ENCODE measurements at regions not wholly inside any gene's neighbourhood (a gene's known extent, or its start where the extent isn't known, plus 50 kb on each side); places are given as distances from the start of the nearest gene placed in this dataset.

DNA sequence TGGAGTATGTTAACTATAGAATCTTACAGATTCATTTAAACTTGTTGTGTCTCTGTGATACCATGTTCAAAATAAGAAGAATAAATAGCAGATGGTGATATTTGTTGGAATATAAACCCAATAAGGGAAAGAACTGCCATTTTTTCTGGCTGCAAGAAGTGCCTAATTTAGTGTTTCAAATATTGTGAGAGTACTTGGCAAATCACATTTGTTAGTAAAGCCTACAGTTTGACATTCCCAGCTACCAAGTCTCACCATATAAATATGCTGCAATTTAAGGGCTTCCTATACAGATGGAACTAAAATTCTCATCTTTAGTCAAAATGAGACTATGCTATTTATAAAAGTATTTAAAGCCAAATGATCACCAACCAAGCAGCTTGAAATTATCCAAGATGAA is 96.0 kb upstream of the WDFY3 start:
- Mint-ChIP-seq H3K9me3 (peaks cover 0 to 7% (median 0%) of the 10 kb centered on the region in 11 donors), H3K36me3 (no peaks in the 10 kb centered on the region), H3K27me3 (peaks cover 0 to 5% (median 4%) of the 10 kb centered on the region in 5 donors), H3K4me1 (no peaks in the 10 kb centered on the region), H3K27ac (no peak overlapping the region), H3K4me3 (no peak overlapping the region)
- DNase-seq (no peak), ATAC-seq (no peak)
- POLR2A ChIA-PET, result no interaction called here
- Histone ChIP-seq H3K4me1 (ENCODE audit: control insufficient read depth in 2 of 2, insufficient read depth in 2 of 2, low read length in 2 of 2) (no peaks in the 10 kb centered on the region), H3K9me3 (ENCODE audit: control insufficient read depth in 2 of 3, low read length in 3 of 3) (no peaks in the 10 kb centered on the region), H3K36me3 (ENCODE audit: control insufficient read depth in 2 of 3, insufficient read depth in 3 of 3, low read length in 3 of 3) (no peaks in the 10 kb centered on the region), H3K4me3 (ENCODE audit: low read length) (no peak overlapping the region), H3K27ac (ENCODE audit: low read depth, low read length) (no peak overlapping the region), H3K27me3 (ENCODE audit: control insufficient read depth in 2 of 2, insufficient read depth in 2 of 2, low read length in 2 of 2) (peaks cover 0 to 3% of the 10 kb centered on the region in 2 donors)
- intact Hi-C loops (cut with micrococcal nuclease), result no loop called here
- CTCF ChIA-PET, result no interaction called here

DNA sequence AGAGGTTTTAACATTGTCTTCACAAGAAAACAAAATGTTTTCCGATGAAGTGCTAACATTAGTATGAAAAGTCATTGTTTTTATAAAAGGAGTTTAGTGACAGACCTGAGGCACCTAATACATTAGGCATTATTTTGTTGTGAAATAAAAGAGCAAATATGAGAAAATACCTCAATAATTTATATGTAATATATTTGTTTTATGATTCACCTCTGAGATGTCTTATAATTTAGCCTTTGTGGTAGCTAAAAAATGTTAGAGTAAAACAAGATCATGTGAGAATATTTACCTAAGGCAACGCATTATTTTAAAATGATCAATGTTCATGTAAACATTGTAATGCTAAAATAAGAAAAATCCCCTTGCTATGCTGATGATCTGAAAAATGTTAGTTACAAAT is 100.9 kb upstream of the WDFY3 start:
- Histone ChIP-seq H3K36me3 (ENCODE audit: control insufficient read depth in 2 of 3, insufficient read depth in 3 of 3, low read length in 3 of 3) (no peaks in the 10 kb centered on the region), H3K27ac (ENCODE audit: low read depth, low read length) (no peak overlapping the region), H3K4me1 (ENCODE audit: control insufficient read depth in 2 of 2, insufficient read depth in 2 of 2, low read length in 2 of 2) (no peaks in the 10 kb centered on the region), H3K4me3 (ENCODE audit: low read length) (no peak overlapping the region), H3K27me3 (ENCODE audit: control insufficient read depth in 2 of 2, insufficient read depth in 2 of 2, low read length in 2 of 2) (peaks cover 0 to 3% of the 10 kb centered on the region in 2 donors), H3K9me3 (ENCODE audit: control insufficient read depth in 2 of 3, low read length in 3 of 3) (no peaks in the 10 kb centered on the region)
- H3K9me3 Mint-ChIP-seq, result peaks cover 0 to 8% (median 1%) of the 10 kb centered on the region in 11 donors
- ChIA-PET POLR2A (no interaction called here), CTCF (no interaction called here)
- H3K27me3 Mint-ChIP-seq, result peaks cover 0 to 5% (median 0%) of the 10 kb centered on the region in 5 donors
- no peaks in the 10 kb centered on the region for H3K4me1 Mint-ChIP-seq
- no peak overlapping the region for H3K4me3 Mint-ChIP-seq
- ATAC-seq (no peak), DNase-seq (no peak)
- no peaks in the 10 kb centered on the region for H3K36me3 Mint-ChIP-seq
- no peak overlapping the region for H3K27ac Mint-ChIP-seq
- intact Hi-C loops (cut with micrococcal nuclease), result no loop called here

DNA sequence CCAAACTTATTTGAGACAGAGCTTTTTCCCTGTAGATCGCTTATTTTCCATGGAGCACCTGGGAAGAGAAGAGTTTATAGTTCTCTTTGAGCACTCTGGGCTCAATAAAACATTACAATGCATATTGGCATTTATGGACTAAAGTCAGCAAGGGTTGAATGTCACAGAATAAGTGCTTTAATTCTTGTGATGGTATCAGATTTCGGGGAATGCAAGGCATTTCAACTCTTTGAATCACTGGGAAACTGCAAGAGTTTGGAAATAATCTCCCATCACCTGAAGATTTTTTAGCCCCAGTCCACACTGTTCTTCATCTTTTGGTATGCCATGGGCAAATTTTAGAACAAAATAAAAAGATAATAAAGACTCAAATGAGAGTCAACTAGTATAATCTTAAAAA is 111.5 kb upstream of the WDFY3 start:
- DNase-seq (no peak), ATAC-seq (no peak)
- ChIA-PET POLR2A (no interaction called here), CTCF (no interaction called here)
- Mint-ChIP-seq H3K4me1 (no peaks in the 10 kb centered on the region), H3K9me3 (peaks cover 0 to 3% (median 0%) of the 10 kb centered on the region in 11 donors), H3K27me3 (no peaks in the 10 kb centered on the region), H3K36me3 (no peaks in the 10 kb centered on the region), H3K27ac (no peak overlapping the region), H3K4me3 (no peak overlapping the region)
- H3K36me3 ChIP-seq (ENCODE audit: control insufficient read depth in 2 of 3, insufficient read depth in 3 of 3, low read length in 3 of 3), result no peaks in the 10 kb centered on the region
- H3K27me3 ChIP-seq (ENCODE audit: control insufficient read depth in 2 of 2, insufficient read depth in 2 of 2, low read length in 2 of 2), result no peaks in the 10 kb centered on the region
- H3K9me3 ChIP-seq (ENCODE audit: control insufficient read depth in 2 of 3, low read length in 3 of 3), result no peaks in the 10 kb centered on the region
- intact Hi-C loops (cut with micrococcal nuclease), result no loop called here
- H3K4me3 ChIP-seq (ENCODE audit: low read length), result no peak overlapping the region
- no peak overlapping the region for H3K27ac ChIP-seq (ENCODE audit: low read depth, low read length)
- no peaks in the 10 kb centered on the region for H3K4me1 ChIP-seq (ENCODE audit: control insufficient read depth in 2 of 2, insufficient read depth in 2 of 2, low read length in 2 of 2)

DNA sequence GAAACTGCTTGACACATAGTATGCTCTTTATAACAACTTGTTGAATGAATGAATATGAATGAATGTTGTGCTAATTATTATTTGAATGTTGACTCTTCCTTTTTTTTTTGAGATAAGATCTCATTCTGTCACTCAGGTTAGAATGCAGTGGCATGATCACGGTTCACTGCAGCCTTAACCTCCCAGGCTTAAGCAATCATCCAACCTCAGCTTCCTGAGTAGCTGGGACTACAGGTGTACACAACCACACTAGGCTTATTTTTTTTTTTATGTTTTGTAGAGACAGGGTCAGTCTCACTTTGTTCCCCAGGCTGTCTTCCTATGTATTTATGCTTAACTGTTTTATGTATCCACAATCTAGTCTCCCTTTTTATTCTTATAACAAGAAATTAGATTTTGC is 114.7 kb upstream of the WDFY3 start:
- Mint-ChIP-seq H3K27me3 (peaks cover 0 to 2% (median 0%) of the 10 kb centered on the region in 5 donors), H3K9me3 (no peaks in the 10 kb centered on the region), H3K4me3 (no peak overlapping the region), H3K36me3 (no peaks in the 10 kb centered on the region), H3K4me1 (no peaks in the 10 kb centered on the region), H3K27ac (no peak overlapping the region)
- ATAC-seq (no peak), DNase-seq (no peak)
- intact Hi-C loops (cut with micrococcal nuclease), result loop anchor here in 1 of 2 donors (5.0 to 10.0 kb wide), 2 partner anchors 196 to 1814 kb away; partner anchors contain the start of gene C4orf36
- H3K36me3 ChIP-seq (ENCODE audit: control insufficient read depth in 2 of 3, insufficient read depth in 3 of 3, low read length in 3 of 3), result no peaks in the 10 kb centered on the region
- H3K4me1 ChIP-seq (ENCODE audit: control insufficient read depth in 2 of 2, insufficient read depth in 2 of 2, low read length in 2 of 2), result no peaks in the 10 kb centered on the region
- H3K27ac ChIP-seq (ENCODE audit: low read depth, low read length), result no peak overlapping the region
- H3K4me3 ChIP-seq (ENCODE audit: low read length), result no peak overlapping the region
- no peaks in the 10 kb centered on the region for H3K27me3 ChIP-seq (ENCODE audit: control insufficient read depth in 2 of 2, insufficient read depth in 2 of 2, low read length in 2 of 2)
- H3K9me3 ChIP-seq (ENCODE audit: control insufficient read depth in 2 of 3, low read length in 3 of 3), result no peaks in the 10 kb centered on the region
- CTCF ChIA-PET, result no interaction called here
- POLR2A ChIA-PET, result no interaction called here

DNA sequence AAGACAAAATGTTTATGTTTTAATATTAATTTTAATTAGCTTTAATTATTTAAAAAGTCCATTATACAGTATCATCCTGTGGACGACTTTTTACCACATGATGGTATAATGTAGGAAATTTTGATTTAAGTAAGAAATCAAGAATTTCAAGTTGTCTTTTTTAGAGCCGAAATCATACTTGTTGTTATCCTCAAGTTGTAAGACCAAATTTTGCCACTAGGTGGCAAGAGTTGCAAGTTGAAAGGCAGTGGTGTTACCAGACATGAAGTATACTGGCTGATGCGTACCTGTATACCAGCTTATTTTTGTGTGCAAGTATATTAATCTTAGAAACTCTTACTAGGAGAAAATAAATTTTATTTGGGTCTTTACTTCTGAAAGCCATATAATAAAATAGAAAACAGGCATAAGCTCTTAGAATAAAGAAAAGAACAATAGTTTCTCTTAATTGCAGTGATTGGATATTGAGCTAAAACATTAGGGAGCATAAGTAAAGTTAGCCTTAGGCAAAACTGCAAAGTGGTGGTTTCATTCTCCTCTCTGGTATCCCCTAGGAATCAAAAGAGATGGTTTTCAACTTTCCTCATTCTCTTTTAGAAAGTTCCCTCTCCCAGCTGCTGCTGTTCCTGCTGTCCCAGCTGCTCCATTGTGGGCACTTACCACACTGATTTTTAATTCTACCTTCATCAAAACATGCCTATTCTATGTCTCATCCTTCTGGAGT is 118.0 kb upstream of the WDFY3 start:
- DNase-seq (peak in 3 of 9 donors; percentile 4 to 23 (median 21)), ATAC-seq (no peak)
- H3K36me3 Mint-ChIP-seq, result peaks cover 0 to 3% (median 0%) of the 10 kb centered on the region in 5 donors
- POLR2A ChIA-PET, result no interaction called here
- Histone ChIP-seq H3K27me3 (ENCODE audit: control insufficient read depth in 2 of 2, insufficient read depth in 2 of 2, low read length in 2 of 2) (no peaks in the 10 kb centered on the region), H3K4me3 (ENCODE audit: low read length) (no peak overlapping the region), H3K9me3 (ENCODE audit: control insufficient read depth in 2 of 3, low read length in 3 of 3) (no peaks in the 10 kb centered on the region), H3K36me3 (ENCODE audit: control insufficient read depth in 2 of 3, insufficient read depth in 3 of 3, low read length in 3 of 3) (no peaks in the 10 kb centered on the region), H3K4me1 (ENCODE audit: control insufficient read depth in 2 of 2, insufficient read depth in 2 of 2, low read length in 2 of 2) (no peaks in the 10 kb centered on the region), H3K27ac (ENCODE audit: low read depth, low read length) (no peak overlapping the region)
- intact Hi-C loops (cut with micrococcal nuclease), result loop anchor here (2.0 to 10.0 kb wide), 3 partner anchors 193 to 1810 kb away; partner anchors contain the start of gene C4orf36 (in 1 of the 2)
- H3K27ac Mint-ChIP-seq, result no peak overlapping the region
- H3K4me1 Mint-ChIP-seq, result no peaks in the 10 kb centered on the region
- peaks cover 0 to 13% (median 0%) of the 10 kb centered on the region in 11 donors for H3K9me3 Mint-ChIP-seq
- H3K4me3 Mint-ChIP-seq, result no peak overlapping the region
- CTCF ChIA-PET, result interaction anchor here (0.5 kb wide), 1 partner anchor 1200 kb away, joined by 3 read pairs; no protein-coding TSS in a partner anchor
- H3K27me3 Mint-ChIP-seq, result peaks cover 0 to 2% (median 0%) of the 10 kb centered on the region in 5 donors

DNA sequence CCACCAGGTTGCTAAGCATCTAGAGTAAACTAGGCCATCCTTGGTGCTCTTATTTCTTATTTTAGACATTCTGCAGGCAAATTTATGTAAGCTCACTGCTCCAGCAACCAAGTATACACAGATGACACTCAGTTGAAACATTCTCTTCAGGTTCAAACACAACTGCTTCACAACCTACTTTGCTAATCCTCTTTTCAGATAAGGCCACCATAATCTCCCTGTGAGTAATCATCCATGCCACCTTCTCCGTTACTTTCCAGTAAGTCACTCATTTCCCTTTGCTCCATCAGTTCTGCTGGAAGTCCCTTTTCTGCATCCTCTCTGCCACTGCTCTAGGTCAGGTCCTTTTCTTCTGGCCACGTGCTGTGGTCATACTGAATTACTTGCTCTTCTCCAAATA is 120.2 kb upstream of the WDFY3 start:
- H3K4me1 ChIP-seq (ENCODE audit: control insufficient read depth in 2 of 2, insufficient read depth in 2 of 2, low read length in 2 of 2), result no peaks in the 10 kb centered on the region
- DNase-seq, result no peak
- ChIA-PET CTCF (no interaction called here), POLR2A (no interaction called here)
- H3K27me3 ChIP-seq (ENCODE audit: control insufficient read depth in 2 of 2, insufficient read depth in 2 of 2, low read length in 2 of 2), result no peaks in the 10 kb centered on the region
- no peaks in the 10 kb centered on the region for H3K9me3 ChIP-seq (ENCODE audit: control insufficient read depth in 2 of 3, low read length in 3 of 3)
- no peak overlapping the region for H3K27ac Mint-ChIP-seq
- H3K27ac ChIP-seq (ENCODE audit: low read depth, low read length), result no peak overlapping the region
- no peak for ATAC-seq
- peaks cover 0 to 14% (median 0%) of the 10 kb centered on the region in 11 donors for H3K9me3 Mint-ChIP-seq
- H3K27me3 Mint-ChIP-seq, result peaks cover 0 to 2% (median 0%) of the 10 kb centered on the region in 5 donors
- no peak overlapping the region for H3K4me3 ChIP-seq (ENCODE audit: low read length)
- H3K36me3 Mint-ChIP-seq, result peaks cover 0 to 3% (median 0%) of the 10 kb centered on the region in 5 donors
- H3K36me3 ChIP-seq (ENCODE audit: control insufficient read depth in 2 of 3, insufficient read depth in 3 of 3, low read length in 3 of 3), result no peaks in the 10 kb centered on the region
- intact Hi-C loops (cut with micrococcal nuclease), result loop anchor here in 1 of 2 donors (10.0 kb wide), 1 partner anchor 1808 kb away; the partner anchor contains the start of gene C4orf36
- H3K4me3 Mint-ChIP-seq, result no peak overlapping the region
- no peaks in the 10 kb centered on the region for H3K4me1 Mint-ChIP-seq

DNA sequence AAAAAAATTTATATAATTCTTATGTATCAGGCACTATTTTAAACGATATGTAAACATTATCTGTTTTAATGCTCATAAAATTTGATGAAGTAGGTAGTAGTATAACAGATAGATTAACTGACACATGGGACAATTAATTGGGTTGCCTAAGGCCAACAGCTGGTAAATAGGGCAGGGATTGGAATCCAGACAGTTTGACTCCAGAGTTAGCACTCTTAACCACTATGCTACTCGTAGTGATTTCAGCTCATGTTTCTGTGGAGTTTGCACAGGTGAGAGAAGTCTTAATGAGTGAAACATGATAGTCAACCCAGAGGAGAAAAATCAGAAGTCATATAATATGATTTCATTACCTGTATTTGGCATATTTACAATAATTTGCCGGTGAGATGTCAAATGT is 126.0 kb upstream of the WDFY3 start:
- no peak for DNase-seq
- POLR2A ChIA-PET, result no interaction called here
- CTCF ChIA-PET, result no interaction called here
- H3K36me3 ChIP-seq (ENCODE audit: control insufficient read depth in 2 of 3, insufficient read depth in 3 of 3, low read length in 3 of 3), result no peaks in the 10 kb centered on the region
- no peak overlapping the region for H3K27ac ChIP-seq (ENCODE audit: low read depth, low read length)
- H3K4me1 ChIP-seq (ENCODE audit: control insufficient read depth in 2 of 2, insufficient read depth in 2 of 2, low read length in 2 of 2), result no peaks in the 10 kb centered on the region
- Mint-ChIP-seq H3K27me3 (no peaks in the 10 kb centered on the region), H3K27ac (no peak overlapping the region), H3K4me3 (no peak overlapping the region), H3K4me1 (no peaks in the 10 kb centered on the region), H3K36me3 (peaks cover 0 to 3% (median 0%) of the 10 kb centered on the region in 5 donors), H3K9me3 (peaks cover 0 to 14% (median under 1%) of the 10 kb centered on the region in 11 donors)
- no peak overlapping the region for H3K4me3 ChIP-seq (ENCODE audit: low read length)
- no peaks in the 10 kb centered on the region for H3K27me3 ChIP-seq (ENCODE audit: control insufficient read depth in 2 of 2, insufficient read depth in 2 of 2, low read length in 2 of 2)
- intact Hi-C loops (cut with micrococcal nuclease), result no loop called here
- ATAC-seq, result no peak
- H3K9me3 ChIP-seq (ENCODE audit: control insufficient read depth in 2 of 3, low read length in 3 of 3), result no peaks in the 10 kb centered on the region
